ENCODE measurements at regions not wholly inside any gene's neighbourhood (a gene's known extent, or its start where the extent isn't known, plus 50 kb on each side); places are given as distances from the start of the nearest gene placed in this dataset.

DNA sequence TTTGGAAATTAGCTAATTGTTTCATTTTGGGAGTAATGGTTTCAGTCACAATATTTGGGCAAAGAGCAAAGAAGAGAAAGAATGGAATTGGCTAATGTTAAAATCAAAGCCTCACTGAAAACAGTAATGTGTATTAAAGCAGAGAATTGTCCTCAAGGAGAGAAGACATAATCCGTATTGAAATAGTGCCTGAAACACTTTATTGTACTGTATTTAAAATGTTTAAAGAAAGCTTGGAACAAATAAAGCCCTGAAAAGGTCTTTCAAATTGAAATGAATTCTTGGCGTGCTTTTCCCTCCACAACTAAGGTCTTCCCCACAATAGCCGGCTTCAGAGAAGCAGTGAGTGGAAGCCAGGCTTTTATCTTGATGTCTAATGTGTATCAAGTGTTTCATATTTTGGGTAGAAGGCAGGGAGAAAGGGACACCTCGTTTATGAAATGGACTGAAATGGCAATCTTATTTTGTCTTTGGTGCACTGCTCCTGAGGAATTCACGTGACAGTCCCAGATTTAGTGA, 212.9 kb upstream of the CRY1 start:
- ChIA-PET POLR2A (no interaction called here), CTCF (interaction anchor here (0.7 kb wide), 1 partner anchor 175 kb away, joined by 4 read pairs; no protein-coding TSS in a partner anchor)
- DNase-seq (ENCODE audit: extremely low spot score) = no peak
- no peak for TF ChIP-seq FOXK2 (IDR thresholded peaks at IDR 0.05)
- TF ChIP-seq NFRKB (IDR thresholded peaks at IDR 0.05) = no peak
- TF ChIP-seq ZNF384 (IDR thresholded peaks at IDR 0.05) = no peak
- TF ChIP-seq CTBP1 (IDR thresholded peaks at IDR 0.05; ENCODE audit: borderline replicate concordance) = no peak
- TF ChIP-seq SP1 (IDR thresholded peaks at IDR 0.05) = no peak
- no peak for TF ChIP-seq L3MBTL2 (conservative IDR thresholded peaks at IDR 0.05)
- TF ChIP-seq BHLHE40 (IDR thresholded peaks at IDR 0.05; ENCODE audit: borderline replicate concordance) = no peak
- no peak for TF ChIP-seq ELF4 (IDR thresholded peaks at IDR 0.05)
- no peak for TF ChIP-seq ARNT (IDR thresholded peaks at IDR 0.05)
- TF ChIP-seq SUZ12 (IDR thresholded peaks at IDR 0.05) = no peak
- TF ChIP-seq, protein P1, sequence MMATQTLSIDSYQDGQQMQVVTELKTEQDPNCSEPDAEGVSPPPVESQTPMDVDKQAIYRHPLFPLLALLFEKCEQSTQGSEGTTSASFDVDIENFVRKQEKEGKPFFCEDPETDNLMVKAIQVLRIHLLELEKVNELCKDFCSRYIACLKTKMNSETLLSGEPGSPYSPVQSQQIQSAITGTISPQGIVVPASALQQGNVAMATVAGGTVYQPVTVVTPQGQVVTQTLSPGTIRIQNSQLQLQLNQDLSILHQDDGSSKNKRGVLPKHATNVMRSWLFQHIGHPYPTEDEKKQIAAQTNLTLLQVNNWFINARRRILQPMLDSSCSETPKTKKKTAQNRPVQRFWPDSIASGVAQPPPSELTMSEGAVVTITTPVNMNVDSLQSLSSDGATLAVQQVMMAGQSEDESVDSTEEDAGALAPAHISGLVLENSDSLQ (IDR thresholded peaks at IDR 0.05) = no peak
- TF ChIP-seq TARDBP (IDR thresholded peaks at IDR 0.05) = no peak
- no peak for TF ChIP-seq LEF1 (IDR thresholded peaks at IDR 0.05; ENCODE audit: borderline replicate concordance)
- no peak for TF ChIP-seq HDGF (IDR thresholded peaks at IDR 0.05; ENCODE audit: borderline replicate concordance)
- no peak for TF ChIP-seq FOXA1 (IDR thresholded peaks at IDR 0.05)
- TF ChIP-seq FOXM1 (IDR thresholded peaks at IDR 0.05; ENCODE audit: borderline replicate concordance) = no peak

DNA sequence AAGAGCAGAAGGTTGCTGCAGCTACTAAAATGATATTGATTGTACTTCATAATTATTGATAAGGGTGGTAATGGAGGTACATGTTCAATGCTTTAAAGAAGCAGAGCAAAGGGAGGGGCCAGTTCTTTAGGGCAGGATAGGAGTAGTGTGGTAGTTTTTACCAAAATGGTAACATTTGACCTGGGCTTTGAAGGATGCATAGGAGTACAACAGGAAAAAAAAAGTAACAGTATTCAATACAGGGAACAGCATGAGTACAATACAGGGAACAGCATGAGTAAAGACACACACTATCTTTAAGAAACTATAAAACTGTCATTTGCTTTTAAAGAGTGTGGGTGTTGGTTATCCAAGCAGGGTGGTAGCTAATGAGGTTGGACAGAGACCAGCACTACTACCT, 215.0 kb upstream of the CRY1 start:
- DNase-seq (ENCODE audit: extremely low spot score) = no peak
- TF ChIP-seq ARNT (IDR thresholded peaks at IDR 0.05) (no peak), FOXK2 (IDR thresholded peaks at IDR 0.05) (no peak), HDGF (IDR thresholded peaks at IDR 0.05; ENCODE audit: borderline replicate concordance) (no peak), SP1 (IDR thresholded peaks at IDR 0.05) (no peak), FOXM1 (IDR thresholded peaks at IDR 0.05; ENCODE audit: borderline replicate concordance) (no peak), SUZ12 (IDR thresholded peaks at IDR 0.05) (no peak), LEF1 (IDR thresholded peaks at IDR 0.05; ENCODE audit: borderline replicate concordance) (no peak), BHLHE40 (IDR thresholded peaks at IDR 0.05; ENCODE audit: borderline replicate concordance) (no peak), ZNF384 (IDR thresholded peaks at IDR 0.05) (no peak), FOXA1 (IDR thresholded peaks at IDR 0.05) (no peak), ELF4 (IDR thresholded peaks at IDR 0.05) (no peak), CTBP1 (IDR thresholded peaks at IDR 0.05; ENCODE audit: borderline replicate concordance) (no peak), TARDBP (IDR thresholded peaks at IDR 0.05) (no peak), L3MBTL2 (conservative IDR thresholded peaks at IDR 0.05) (no peak), NFRKB (IDR thresholded peaks at IDR 0.05) (no peak)
- TF ChIP-seq, protein P1 (IDR thresholded peaks at IDR 0.05) = no peak
- CTCF ChIA-PET = no interaction called here
- POLR2A ChIA-PET = no interaction called here

DNA sequence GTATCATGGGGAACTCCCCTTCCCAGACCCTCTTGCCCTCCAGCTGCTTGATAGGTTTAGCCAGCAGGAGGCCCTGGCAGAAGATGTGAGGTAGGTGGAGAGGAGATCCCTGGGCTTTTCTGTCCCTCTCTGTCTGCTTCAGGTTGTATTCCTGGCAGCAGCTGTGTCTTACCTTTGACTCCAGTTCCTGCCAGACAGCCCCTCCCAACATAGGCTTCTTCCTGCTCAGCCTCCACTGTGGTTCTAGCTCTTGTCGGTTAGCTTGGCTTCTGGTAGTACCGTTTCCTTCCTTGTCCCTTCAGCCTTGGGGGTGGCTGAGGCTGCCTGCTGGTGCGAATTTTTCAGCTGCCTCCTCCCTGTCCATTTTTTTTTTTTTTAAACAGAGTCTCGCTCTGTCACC, 215.7 kb upstream of the CRY1 start:
- ChIA-PET POLR2A (no interaction called here), CTCF (no interaction called here)
- TF ChIP-seq NFRKB (IDR thresholded peaks at IDR 0.05) = no peak
- no peak for TF ChIP-seq ZNF384 (IDR thresholded peaks at IDR 0.05)

DNA sequence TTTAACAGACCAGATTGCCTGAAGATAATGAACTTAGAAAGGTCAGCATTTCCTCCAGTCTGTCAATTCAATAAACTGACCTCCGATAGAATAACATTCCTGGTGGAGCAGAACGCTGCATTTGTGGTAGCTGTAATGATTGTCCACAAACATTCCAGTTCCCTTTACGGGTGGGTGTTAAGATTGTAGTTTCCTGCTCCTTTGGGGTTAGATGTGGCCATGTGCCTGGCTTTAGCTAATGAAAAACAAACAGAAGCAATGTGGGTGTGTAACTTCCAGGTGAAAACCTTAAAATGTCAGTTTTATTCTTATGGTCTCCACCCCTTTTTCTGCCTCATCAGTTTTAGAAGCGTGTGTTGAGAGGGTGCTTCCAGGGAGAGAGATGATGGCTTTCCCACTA, 217.3 kb upstream of the CRY1 start:
- CTCF ChIA-PET = no interaction called here

More for the DNA sequence above, 215.7 kb upstream of the CRY1 start:
- DNase-seq (ENCODE audit: extremely low spot score) = no peak

DNA sequence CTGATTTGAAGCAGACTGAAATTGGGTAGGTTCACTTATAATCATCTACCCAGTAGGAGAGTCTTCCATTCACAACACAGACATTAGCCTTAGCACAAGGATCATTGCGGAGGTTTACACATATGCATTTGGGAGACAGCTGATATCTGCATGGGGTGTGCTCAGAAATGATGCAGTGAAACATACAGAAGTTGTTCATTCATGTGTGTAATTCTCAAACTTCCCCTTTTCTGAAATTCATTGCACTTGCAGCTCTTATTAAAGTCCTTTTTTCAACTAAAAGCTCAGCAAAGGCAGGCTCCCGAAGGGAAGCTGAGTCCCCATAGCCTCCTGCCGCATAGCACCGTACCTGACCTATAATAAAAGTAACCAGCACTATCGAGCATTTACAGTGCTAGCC, 218.3 kb upstream of the CRY1 start:
- CTCF ChIA-PET = interaction anchor here (0.6 kb wide), 1 partner anchor 27 kb away, joined by 3 read pairs; no protein-coding TSS in a partner anchor
- TF ChIP-seq L3MBTL2 (conservative IDR thresholded peaks at IDR 0.05) = no peak
- no peak for TF ChIP-seq ARNT (IDR thresholded peaks at IDR 0.05)
- no peak for TF ChIP-seq FOXM1 (IDR thresholded peaks at IDR 0.05; ENCODE audit: borderline replicate concordance)
- no peak for TF ChIP-seq FOXA1 (IDR thresholded peaks at IDR 0.05)
- no peak for TF ChIP-seq TARDBP (IDR thresholded peaks at IDR 0.05)
- TF ChIP-seq SUZ12 (IDR thresholded peaks at IDR 0.05) = no peak
- no peak for TF ChIP-seq ELF4 (IDR thresholded peaks at IDR 0.05)
- no peak for TF ChIP-seq BHLHE40 (IDR thresholded peaks at IDR 0.05; ENCODE audit: borderline replicate concordance)
- no peak for TF ChIP-seq SP1 (IDR thresholded peaks at IDR 0.05)
- TF ChIP-seq LEF1 (IDR thresholded peaks at IDR 0.05; ENCODE audit: borderline replicate concordance) = no peak
- no peak for TF ChIP-seq ZNF384 (IDR thresholded peaks at IDR 0.05)
- TF ChIP-seq FOXK2 (IDR thresholded peaks at IDR 0.05) = no peak
- POLR2A ChIA-PET = no interaction called here
- DNase-seq (ENCODE audit: extremely low spot score) = no peak

More for the DNA sequence above, 217.3 kb upstream of the CRY1 start:
- TF ChIP-seq SP1 (IDR thresholded peaks at IDR 0.05) (no peak), ELF4 (IDR thresholded peaks at IDR 0.05) (no peak), TARDBP (IDR thresholded peaks at IDR 0.05) (no peak), FOXA1 (IDR thresholded peaks at IDR 0.05) (no peak), L3MBTL2 (conservative IDR thresholded peaks at IDR 0.05) (no peak), LEF1 (IDR thresholded peaks at IDR 0.05; ENCODE audit: borderline replicate concordance) (no peak), SUZ12 (IDR thresholded peaks at IDR 0.05) (no peak), BHLHE40 (IDR thresholded peaks at IDR 0.05; ENCODE audit: borderline replicate concordance) (no peak), HDGF (IDR thresholded peaks at IDR 0.05; ENCODE audit: borderline replicate concordance) (no peak), ARNT (IDR thresholded peaks at IDR 0.05) (no peak), FOXK2 (IDR thresholded peaks at IDR 0.05) (no peak), FOXM1 (IDR thresholded peaks at IDR 0.05; ENCODE audit: borderline replicate concordance) (no peak), NFRKB (IDR thresholded peaks at IDR 0.05) (no peak), ZNF384 (IDR thresholded peaks at IDR 0.05) (no peak), CTBP1 (IDR thresholded peaks at IDR 0.05; ENCODE audit: borderline replicate concordance) (no peak)
- TF ChIP-seq, protein P1 (IDR thresholded peaks at IDR 0.05) = no peak
- POLR2A ChIA-PET = no interaction called here
- DNase-seq (ENCODE audit: extremely low spot score) = no peak
